Fibroblast of peridontal ligament (primary cell): ENCODE measurements at regions not wholly inside any gene's neighbourhood (a gene's known extent, or its start where the extent isn't known, plus 50 kb on each side); places are given as distances from the start of the nearest gene placed in this dataset.
"Not testable (repeated sequence)": the region's sequence is repeated elsewhere in the genome, so short reads cannot be mapped to it uniquely, and the experiment has no call there.

Source experiments
- DNase-seq: peaks from one replicate; pipeline ENCODE4 v3.0.0-alpha.2; 2010; ENCODE audit errors: extremely low read depth

GRCh38 chr4:96955226-96955625 lies 1115.3 kb downstream of the PDHA2 start:
- no peak for DNase-seq

- no peak for DNase-seq
These were observed 1115.8 kb downstream of the PDHA2 start for GRCh38 chr4:96955691-96956090.

- DNase-seq: no peak
These were observed 1129.6 kb downstream of the PDHA2 start for GRCh38 chr4:96969455-96969854.

GRCh38 chr4:96972920-96973319 lies 1133.0 kb downstream of the PDHA2 start:
- no peak for DNase-seq

GRCh38 chr4:96974295-96974694 lies 1134.4 kb downstream of the PDHA2 start:
- DNase-seq: no peak

GRCh38 chr4:96983830-96984229 lies 1143.9 kb downstream of the PDHA2 start:
- DNase-seq: no peak

GRCh38 chr4:96986816-96987215 lies 1146.9 kb downstream of the PDHA2 start:
- DNase-seq: no peak

- DNase-seq: no peak
These were observed 1151.2 kb downstream of the PDHA2 start for GRCh38 chr4:96991083-96991482.

- DNase-seq: no peak
These were observed 1150.8 kb downstream of the STPG2 start for GRCh38 chr4:96992443-96992842.

- no peak for DNase-seq
These were observed 1149.7 kb downstream of the STPG2 start for GRCh38 chr4:96993560-96993959.

GRCh38 chr4:97003715-97004114 lies 1139.6 kb downstream of the STPG2 start:
- no peak for DNase-seq

- DNase-seq: no peak
These were observed 1130.0 kb downstream of the STPG2 start for GRCh38 chr4:97013309-97013708.

- DNase-seq: no peak
These were observed 1129.6 kb downstream of the STPG2 start for GRCh38 chr4:97013711-97014110.

- no peak for DNase-seq
These were observed 1128.0 kb downstream of the STPG2 start for GRCh38 chr4:97015301-97015700.

GRCh38 chr4:97016186-97016907 lies 1126.9 kb downstream of the STPG2 start:
- no peak for DNase-seq

GRCh38 chr4:97027728-97028410 lies 1115.4 kb downstream of the STPG2 start:
- no peak for DNase-seq

- DNase-seq: no peak
These were observed 1114.5 kb downstream of the STPG2 start for GRCh38 chr4:97028785-97029184.

- not testable (repeated sequence) for DNase-seq
These were observed 1105.7 kb downstream of the STPG2 start for GRCh38 chr4:97037411-97038145.

GRCh38 chr4:97038146-97038516 lies 1105.1 kb downstream of the STPG2 start:
- DNase-seq: no peak

- DNase-seq: no peak
These were observed 1070.6 kb downstream of the STPG2 start for GRCh38 chr4:97072666-97073065.

GRCh38 chr4:97073194-97073593 lies 1070.1 kb downstream of the STPG2 start:
- no peak for DNase-seq

GRCh38 chr4:97074531-97074930 lies 1068.7 kb downstream of the STPG2 start:
- DNase-seq: no peak

- no peak for DNase-seq
These were observed 1061.3 kb downstream of the STPG2 start for GRCh38 chr4:97081951-97082350.
